NB4 (cell line): ENCODE measurements at regions not wholly inside any gene's neighbourhood (a gene's known extent, or its start where the extent isn't known, plus 50 kb on each side); places are given as distances from the start of the nearest gene placed in this dataset.

Experiments
- DNase-seq: peaks from one replicate; pipeline ENCODE4 v3.0.0; 2010; ENCODE audit warnings: low read depth
- H3K4me3 ChIP-seq: one replicate; pipeline ENCODE4 v1.5.1; 2011; ENCODE audit warnings: mild to moderate bottlenecking, low read depth, low read length, moderate library complexity
- MYC ChIP-seq: IDR thresholded peaks from 2 replicates; pipeline ENCODE4 v1.6.1; 2011; ENCODE audit warnings: low read depth, low read length
- POLR2A ChIP-seq: IDR thresholded peaks from 2 replicates; pipeline ENCODE4 v1.6.1; 2011; ENCODE audit warnings: mild to moderate bottlenecking; ENCODE audit not compliant: insufficient read length; ENCODE audit errors: extremely low read depth
- TF ChIP-seq, protein P1 (sequence below): IDR thresholded peaks from 2 replicates; pipeline ENCODE4 v1.6.1; 2011; ENCODE audit warnings: low read depth, low read length
- TF ChIP-seq, protein P2 (sequence below): IDR thresholded peaks from one replicate; pipeline ENCODE4 v1.5.1; 2012; ENCODE audit warnings: low read depth, low read length

DNA sequence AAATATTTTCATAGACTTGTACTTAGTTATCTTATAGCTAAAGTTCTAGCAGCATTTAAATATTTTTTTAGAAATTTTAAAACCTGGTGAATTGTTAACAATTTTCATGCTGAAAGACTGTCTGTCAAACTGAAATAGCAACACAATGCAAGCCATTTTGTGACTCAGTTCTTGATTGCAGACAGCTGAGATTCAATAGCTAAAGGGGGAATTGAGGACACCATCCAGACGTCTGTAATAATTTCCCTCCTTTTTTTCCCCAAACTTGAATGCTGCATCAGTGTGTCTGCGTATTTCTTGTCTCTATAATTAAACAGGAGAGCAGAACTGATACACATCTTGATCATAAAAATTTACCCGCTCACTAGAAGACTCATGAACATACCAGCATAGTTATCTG lies 468.3 kb downstream of the GBE1 start:
- TF ChIP-seq MYC (no peak), POLR2A (no peak)
- TF ChIP-seq, protein P1, sequence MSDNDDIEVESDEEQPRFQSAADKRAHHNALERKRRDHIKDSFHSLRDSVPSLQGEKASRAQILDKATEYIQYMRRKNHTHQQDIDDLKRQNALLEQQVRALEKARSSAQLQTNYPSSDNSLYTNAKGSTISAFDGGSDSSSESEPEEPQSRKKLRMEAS: no peak
- TF ChIP-seq, protein P2, sequence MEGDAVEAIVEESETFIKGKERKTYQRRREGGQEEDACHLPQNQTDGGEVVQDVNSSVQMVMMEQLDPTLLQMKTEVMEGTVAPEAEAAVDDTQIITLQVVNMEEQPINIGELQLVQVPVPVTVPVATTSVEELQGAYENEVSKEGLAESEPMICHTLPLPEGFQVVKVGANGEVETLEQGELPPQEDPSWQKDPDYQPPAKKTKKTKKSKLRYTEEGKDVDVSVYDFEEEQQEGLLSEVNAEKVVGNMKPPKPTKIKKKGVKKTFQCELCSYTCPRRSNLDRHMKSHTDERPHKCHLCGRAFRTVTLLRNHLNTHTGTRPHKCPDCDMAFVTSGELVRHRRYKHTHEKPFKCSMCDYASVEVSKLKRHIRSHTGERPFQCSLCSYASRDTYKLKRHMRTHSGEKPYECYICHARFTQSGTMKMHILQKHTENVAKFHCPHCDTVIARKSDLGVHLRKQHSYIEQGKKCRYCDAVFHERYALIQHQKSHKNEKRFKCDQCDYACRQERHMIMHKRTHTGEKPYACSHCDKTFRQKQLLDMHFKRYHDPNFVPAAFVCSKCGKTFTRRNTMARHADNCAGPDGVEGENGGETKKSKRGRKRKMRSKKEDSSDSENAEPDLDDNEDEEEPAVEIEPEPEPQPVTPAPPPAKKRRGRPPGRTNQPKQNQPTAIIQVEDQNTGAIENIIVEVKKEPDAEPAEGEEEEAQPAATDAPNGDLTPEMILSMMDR: no peak
- DNase-seq: no peak
- no peak overlapping the region for H3K4me3 ChIP-seq

DNA sequence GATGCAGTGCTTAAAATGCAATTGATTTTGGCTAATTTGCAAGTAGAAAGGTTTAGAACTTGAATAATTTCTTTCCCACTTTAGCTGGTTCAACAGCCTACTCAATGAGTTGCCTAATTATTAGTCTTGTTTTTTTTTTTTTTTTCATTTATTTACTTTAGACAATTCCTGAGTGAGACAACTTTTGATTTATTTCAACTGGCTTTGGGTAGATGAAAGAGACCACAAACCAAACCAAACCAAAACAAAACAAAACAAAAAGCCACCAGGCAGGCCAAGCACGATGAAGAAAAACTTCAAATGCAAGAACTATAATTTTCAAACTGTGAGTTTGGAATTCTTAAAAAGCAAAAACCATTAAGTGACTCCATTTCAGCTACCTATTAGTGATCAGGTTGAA lies 469.9 kb downstream of the GBE1 start:
- H3K4me3 ChIP-seq: no peak overlapping the region
- TF ChIP-seq, protein P1: no peak
- TF ChIP-seq, protein P2: no peak
- TF ChIP-seq POLR2A (no peak), MYC (no peak)

DNA sequence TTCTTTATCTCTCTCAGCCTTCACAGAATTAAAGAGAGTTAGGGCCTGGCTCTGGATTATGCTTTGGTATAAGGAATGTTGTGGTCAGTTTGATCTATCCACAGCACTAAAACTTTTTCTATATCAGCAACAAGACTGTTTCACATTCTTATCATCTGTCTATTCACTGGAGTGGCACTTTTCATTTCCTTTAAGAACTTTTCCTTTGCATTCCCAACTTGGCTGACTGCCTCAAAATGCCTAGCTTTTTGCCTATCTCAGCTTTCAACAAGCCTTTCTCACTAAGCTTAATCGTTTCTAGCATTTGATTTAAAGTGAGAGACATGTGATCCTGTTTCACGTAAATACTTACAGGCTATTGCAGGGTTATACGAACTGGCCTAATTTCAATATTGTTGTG lies 471.8 kb downstream of the GBE1 start:
- DNase-seq: no peak

More for the DNA sequence above, 469.9 kb downstream of the GBE1 start:
- DNase-seq: no peak

DNA sequence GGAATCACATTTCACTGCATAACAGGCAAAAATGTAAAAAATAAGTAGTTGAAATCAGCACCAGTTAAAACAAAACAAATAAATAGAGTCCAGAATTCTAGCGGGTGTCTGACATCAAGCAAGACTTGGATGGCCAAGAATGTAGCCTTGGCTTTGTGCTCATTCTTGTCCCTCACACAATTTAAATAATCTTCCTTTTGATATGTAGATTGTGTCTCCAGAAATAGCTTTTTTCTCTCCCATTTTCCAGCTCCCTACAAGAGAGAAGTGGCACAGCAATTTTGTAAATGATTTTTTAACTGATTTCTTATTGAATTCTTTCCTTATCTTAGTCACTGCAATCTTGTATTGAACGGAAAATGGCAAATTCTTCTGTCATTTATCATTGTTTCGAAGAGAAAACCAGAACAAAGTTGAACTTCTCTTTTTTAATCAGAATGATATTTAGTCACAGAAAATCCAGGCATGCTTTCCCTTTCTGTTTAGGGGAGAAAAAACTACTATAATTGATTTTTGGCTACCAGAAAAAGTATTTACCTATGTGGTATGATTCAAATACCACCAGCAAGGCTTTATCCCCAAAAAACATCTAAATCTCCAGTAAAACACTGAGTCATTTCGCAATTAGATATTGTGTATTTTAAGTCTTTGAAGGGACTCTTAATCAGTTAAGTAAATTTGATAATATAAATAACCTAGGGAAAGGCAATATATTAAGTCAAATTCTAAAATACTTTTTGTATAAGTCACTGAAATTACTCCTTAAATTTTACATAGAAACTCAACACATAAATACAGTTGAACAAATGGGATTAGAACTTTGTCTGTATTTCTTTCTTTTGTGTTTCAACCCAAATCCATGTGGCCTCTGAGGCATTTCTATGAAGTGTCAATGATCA lies 481.7 kb downstream of the GBE1 start:
- H3K4me3 ChIP-seq: no peak overlapping the region
- no peak for DNase-seq
- TF ChIP-seq MYC (no peak), POLR2A (no peak)
- TF ChIP-seq, protein P1: no peak
- TF ChIP-seq, protein P2: no peak

More for the DNA sequence above, 471.8 kb downstream of the GBE1 start:
- H3K4me3 ChIP-seq: no peak overlapping the region
- TF ChIP-seq, protein P1: no peak
- TF ChIP-seq, protein P2: no peak
- TF ChIP-seq MYC (no peak), POLR2A (no peak)

DNA sequence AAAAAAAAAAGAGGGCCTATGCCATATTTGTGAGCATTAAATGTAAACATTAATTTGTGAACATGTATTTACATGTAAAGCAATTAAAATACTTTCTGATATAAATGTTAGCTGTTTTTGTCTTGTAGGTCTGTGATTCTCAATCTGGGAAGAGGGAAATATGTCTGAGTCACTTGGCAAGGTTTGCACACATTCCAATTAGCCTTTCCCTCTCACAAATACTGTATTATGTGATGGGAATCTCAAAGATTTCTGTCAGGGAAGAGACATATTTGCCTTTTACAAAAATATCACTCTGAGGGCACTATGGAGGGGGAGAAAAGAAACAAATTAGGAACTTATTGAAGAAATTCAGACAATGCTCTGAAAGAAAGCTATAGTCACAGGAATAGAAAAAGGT lies 483.6 kb downstream of the GBE1 start:
- TF ChIP-seq, protein P2: no peak
- TF ChIP-seq POLR2A (no peak), MYC (no peak)
- TF ChIP-seq, protein P1: no peak
- H3K4me3 ChIP-seq: no peak overlapping the region
- no peak for DNase-seq
